OCI-LY7 (cell line): ENCODE measurements at regions not wholly inside any gene's neighbourhood (a gene's known extent, or its start where the extent isn't known, plus 50 kb on each side); places are given as distances from the start of the nearest gene placed in this dataset.

Experiments used
- CTCF ChIP-seq: fragments of 200-600 bp; sonication (generic); conservative IDR thresholded peaks from 2 replicates; pipeline ENCODE4 v1.5.1; 2014; ENCODE audit warnings: mild to moderate bottlenecking, antibody characterized with exemption, low read length, moderate library complexity, mixed read lengths
- EZH2phosphoT487 ChIP-seq: fragments of 200-600 bp; sonication (generic); IDR thresholded peaks from 2 replicates; pipeline ENCODE4 v1.6.1; 2018; ENCODE audit warnings: low read depth, borderline replicate concordance, mild to moderate bottlenecking, mixed run types, antibody characterized with exemption, low read length, moderate library complexity, mixed read lengths

GRCh38 chr9:126204708-126205225, 121.9 kb upstream of the MVB12B start:
- TF ChIP-seq CTCF (no peak), EZH2phosphoT487 (no peak)
